ENCODE measurements at regions not wholly inside any gene's neighbourhood (a gene's known extent, or its start where the extent isn't known, plus 50 kb on each side); places are given as distances from the start of the nearest gene placed in this dataset.
"Not testable (repeated sequence)": the region's sequence is repeated elsewhere in the genome, so short reads cannot be mapped to it uniquely, and the experiment has no call there.

- no peak for DNase-seq
Observed at GRCh38 chr6:168255283-168255881, 64.2 kb downstream of the DACT2 start.

GRCh38 chr6:168252267-168252666 lies 67.3 kb downstream of the DACT2 start:
- no peak for DNase-seq

DNA sequence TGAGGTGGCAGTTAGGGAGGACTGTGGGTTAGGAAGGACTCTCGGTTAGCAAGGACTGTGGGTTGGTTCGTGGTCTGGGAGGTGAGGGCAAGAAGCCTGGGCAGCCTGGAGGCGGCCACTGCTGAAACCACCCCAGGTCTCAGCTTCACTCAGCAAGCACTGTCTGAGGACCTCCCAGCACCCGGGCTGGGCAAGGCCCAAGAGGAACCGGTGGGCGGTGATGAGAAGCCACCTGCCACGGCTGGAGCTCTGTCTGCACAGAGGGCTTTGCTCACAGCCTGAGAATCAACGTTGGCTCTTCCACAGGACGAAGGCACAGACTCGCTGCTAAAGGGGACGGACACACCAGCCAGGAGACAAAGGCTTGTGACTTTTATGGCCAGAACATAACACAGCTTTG lies 69.3 kb downstream of the DACT2 start:
- no peak for DNase-seq

DNA sequence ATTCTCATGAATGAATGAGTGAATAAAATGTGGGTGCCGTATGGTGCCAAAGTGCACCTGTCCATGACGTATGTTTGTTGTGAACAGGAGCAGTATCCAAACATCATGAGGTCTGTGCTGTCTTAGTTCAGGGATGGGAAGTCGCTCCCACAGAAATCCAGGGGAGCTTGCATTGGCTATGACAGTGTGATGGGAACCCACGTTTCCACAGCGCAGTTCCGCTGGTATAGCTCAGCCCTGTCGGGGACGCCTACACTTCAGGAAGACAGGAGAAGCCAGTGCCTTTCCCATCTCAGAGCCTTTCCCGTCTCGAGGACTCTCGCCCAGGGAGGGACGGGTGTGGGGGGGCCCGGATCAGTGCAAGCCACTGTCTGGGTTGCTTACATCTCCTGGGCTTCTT lies 69.8 kb downstream of the DACT2 start:
- DNase-seq, result no peak

DNA sequence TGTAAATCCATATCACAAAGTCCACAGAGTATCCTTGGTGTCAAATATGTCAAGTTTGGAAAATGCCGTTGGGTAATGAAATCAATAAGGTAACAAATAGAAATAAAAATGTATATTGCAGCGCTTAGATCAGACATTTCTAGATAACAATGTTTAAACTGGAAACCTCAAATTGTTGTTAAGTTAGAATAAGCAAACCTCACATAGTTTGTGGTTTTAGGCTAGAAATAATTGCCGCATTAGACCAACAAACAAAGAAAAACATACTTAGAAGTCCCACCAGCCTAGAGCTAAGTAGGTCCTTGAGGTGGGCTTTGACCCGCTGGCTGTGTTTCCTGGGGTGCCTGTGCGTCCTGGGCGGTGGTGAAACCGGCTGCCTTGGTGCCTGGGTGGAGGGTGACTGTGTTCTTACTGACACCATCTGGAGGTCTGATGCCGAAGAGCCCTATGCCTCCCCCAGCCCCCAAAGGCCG lies 71.4 kb downstream of the DACT2 start:
- DNase-seq, result no peak

DNA sequence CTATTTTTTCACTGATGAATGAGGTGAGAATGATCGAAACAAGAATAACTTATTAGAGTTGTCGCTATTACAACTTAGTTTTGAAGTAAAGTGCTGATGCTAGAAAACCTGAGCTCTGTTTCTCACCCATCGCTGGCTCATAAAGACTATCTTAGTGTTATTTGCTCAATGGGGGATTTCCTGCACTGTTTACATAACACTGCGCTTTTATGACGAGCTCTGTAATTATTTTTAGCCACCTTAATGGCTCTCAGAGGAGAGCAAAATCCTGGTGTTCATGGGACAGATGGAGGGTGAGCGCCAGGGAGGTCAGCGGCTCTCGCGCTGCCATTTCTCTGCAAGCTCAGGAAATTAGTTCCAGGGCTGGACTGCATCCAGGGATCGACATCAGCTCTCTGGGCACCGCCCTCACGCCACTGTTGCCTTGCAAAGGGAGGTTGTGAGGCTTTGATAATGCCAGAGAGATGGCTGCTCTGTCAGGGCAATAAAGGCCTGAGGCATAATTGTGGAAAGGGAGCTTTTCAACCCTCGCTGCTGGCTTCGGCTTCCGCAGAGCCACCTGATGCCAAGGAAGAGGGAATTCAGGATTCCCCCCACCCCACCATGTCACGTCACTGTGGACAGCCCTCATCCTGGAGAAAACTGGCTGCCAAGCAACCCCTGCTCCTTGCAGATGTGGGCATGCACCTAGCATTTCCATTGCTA lies 72.0 kb downstream of the DACT2 start:
- DNase-seq, result peak; percentile 28

DNA sequence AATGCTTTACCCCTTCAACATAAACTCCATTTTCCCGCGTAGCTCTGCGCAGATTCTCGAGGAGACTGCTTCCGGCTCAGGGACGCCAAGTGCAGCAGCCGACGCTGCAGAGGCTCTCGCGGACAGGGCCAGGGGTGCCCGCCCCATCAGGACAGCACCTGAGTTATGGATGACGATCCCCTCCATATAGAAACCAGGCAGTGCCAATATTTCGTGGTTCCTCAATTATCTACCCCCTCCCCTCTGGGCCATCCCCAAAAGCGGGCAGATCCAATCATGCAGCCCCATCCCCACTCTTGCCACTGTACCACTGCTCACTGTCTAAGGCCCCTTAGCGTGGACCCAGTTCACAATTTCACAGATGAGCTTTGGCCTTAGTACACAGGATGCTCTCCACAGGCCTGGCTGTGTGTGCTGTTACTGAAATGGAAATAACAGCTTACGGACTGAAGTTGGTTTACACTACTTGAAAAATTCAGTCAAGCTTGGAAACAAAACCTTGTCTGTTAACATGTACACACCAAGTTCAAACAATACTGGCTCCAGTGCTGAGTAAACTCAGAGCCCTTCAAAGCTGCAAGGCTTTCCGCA lies 74.5 kb downstream of the DACT2 start:
- DNase-seq, result no peak

DNA sequence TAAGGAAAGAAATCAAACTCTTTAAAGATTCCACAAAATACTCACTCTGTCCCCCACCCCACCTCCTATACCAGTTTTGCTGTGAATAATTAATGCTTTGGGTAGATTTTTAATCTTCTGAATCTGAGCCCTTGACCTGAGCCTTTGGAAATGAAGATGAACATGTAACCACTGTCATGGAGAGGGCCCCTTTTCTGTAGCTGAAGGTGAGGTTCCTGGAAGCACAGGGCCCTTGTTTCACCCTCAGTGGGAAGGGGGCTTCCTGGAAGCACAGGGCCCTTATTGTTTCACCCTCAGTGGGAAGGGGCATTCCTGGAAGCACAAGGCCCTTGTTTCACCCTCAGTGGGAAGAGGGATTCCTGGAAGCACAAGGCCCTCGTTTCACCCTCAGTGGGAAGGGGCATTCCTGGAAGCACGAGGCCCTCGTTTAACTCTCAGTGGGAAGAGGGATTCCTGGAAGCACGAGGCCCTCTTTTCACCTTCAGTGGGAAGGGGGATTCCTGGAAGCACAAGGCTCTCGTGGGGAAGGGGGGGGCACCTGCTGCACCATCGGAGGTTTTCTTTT lies 75.7 kb downstream of the DACT2 start:
- no peak for DNase-seq

DNA sequence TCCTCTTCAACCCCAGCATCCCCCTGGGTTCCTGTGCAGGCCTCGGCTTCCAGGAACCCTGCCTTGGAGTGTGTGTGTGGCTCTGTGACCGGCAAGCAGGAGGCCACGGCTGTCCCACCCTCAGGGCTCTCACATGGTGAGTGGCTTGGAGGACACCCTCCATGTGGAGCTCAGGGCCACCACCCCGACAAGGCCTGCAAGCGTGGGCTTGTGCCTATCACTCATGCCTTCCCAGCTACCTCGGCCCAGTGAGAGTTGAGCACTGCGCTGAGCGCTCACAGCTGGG lies 76.7 kb downstream of the DACT2 start:
- DNase-seq, result no peak

DNA sequence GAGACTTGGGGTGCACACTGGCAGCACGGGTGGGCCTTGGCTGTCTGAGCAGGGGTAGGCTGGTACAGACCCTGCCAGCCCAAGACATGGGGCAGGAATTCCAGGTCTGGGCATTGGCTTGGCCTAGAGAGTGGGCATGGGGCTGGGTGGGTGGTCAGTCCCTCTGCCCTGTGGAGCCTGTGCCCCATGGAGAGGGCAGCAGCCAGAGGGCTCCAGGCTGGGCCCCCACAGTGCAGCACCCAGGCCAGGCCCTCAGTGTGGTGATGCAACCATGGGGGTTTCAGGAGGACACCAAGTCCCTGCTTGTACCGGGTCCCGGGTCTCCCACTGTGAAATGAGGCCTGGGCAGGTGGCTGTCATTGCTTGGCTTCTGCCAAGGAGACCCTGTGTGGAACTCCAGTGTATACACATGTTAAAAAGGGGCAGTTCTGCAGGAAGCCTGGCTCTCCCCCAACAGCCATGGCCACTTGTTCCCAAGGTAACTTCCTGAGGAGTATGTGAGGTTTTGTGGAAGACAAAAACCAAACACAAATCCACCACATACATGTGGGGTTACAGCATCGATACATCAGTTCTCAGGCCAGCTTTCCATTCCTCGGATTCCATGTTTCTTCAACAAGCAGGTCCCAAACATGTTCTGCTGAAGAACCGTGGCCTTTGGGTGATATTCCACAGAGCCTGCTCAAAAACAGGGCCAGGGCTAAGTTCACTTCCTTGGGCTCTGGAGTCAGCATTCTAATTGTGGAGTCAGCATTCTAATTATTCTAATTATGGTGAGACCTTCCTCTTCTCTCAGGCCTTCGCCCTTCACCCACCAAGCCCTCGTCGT lies 77.3 kb downstream of the DACT2 start:
- DNase-seq, result no peak

- no peak for DNase-seq
Observed at GRCh38 chr6:168240160-168240559, 79.4 kb downstream of the DACT2 start.

DNA sequence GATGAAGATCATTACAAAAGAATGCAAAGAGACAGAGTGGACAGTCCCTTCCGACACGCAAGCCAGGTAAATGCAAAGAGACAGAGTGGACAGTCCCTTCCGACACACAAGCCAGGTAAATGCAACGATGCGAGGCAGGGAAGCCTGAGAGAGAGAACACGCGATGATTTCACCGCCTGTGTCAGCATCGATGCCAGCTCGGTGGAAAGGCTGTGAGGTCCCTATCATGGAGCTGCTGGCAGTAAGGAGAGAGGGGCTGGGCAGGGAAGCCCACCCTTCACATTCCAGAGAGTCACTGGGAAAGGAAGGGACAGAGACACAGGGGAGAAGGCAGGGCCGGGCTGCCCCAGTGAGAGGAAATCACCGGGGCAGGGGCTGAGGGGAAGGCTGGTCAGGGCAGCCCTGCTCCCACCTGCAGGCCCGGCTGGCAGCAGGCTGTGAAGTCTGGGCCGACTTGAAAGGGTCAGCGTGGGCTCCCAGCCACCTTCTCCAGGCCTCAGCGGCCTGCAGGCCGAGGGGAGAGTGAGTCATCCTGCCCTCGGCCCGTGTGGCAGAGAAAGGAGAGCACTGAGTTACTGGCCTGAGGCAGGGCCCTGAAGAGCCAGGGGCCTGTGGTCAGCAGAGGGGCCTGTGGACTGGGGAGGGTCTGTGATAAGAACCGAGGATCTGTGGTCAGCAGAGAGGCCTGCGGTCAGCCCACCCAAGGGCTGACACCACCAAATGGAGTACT lies 80.4 kb downstream of the DACT2 start:
- DNase-seq, result no peak

DNA sequence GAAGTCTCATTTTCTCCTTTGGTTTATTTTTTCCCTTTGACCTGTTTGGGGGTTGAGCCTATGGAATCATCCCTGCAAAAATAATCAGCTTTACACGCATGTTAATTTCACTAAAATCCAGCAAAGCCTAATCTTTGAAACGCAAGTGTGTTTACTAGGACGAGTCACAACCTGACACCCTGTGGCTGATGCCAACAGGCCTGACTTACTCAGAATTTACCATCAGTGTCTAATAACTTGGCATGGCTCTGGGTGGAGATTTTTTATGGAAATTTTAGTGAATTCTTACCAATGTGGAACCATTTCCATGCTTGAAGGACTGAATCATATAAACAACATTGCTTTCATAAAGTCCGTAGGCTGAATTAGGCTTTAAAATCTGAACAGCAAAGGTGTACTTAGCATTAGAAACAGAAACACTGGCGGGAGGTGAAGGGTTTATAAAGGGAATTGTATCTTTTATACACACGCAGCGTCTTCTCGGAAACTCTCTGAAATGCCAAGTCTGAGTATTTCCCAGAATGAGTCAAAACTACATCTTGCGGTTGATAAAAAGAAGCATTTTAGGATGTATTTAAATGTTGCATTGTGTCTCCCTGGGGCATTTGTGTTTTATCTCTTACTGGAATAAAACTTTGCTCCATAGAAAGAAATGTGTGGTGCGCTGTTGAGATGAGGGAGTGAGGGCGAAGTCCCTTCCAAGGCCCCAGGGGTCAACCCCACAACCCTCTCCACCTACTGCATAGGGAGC lies 81.2 kb downstream of the DACT2 start:
- no peak for DNase-seq

DNA sequence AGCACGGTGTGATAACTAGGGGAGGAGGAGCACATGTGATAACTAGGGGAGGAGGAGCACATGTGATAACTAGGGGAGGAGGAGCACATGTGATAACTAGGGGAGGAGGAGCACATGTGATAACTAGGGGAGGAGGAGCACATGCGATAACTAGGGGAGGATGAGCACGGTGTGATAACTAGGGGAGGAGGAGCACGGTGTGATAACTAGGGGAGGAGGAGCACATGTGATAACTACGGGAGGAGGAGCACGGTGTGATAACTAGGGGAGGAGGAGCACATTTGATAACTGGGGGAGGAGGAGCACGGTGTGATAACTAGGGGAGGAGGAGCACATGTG lies 85.7 kb downstream of the DACT2 start:
- not testable (repeated sequence) for DNase-seq

DNA sequence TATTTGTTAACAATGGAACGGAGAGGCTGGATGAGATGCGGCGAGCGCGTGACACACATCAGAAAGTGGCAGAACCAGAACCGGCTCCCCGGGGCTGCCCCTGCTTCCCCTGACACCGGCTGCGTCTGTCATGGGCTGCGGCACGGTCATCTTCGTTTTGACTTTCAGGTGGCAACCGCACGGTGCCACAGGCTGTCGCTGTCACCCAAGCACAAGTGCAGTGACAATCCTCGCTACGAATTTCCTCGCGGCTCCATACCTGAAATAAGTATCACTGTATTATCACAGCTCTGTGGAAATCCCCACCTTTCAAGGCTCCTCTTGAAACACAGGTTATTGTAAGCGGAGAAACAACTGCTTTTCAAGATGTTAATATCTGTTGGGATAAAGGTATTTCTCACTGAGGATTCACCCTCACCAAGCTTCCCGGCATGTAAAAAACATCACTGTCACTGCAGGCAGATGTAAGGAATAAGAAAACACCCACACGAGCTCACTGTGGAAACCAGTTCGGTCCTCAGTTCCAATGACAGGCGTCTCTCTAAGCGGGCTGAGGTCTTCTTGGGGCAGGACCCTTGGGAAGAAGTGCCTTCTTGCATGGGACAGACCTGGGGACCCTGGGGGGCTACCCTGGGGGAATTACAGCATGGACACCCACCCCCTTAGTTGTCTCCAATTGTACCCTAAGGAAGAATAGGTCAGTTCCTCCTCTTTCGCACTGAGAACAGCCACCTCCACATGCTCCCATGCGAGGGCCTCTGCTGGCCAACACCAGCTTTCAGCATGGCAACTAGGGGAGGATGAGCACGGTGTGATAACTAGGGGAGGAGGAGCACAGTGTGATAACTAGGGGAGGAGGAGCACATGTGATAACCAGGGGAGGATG lies 86.3 kb downstream of the DACT2 start:
- DNase-seq, result no peak

- DNase-seq, result no peak
Observed at GRCh38 chr6:168232528-168232927, 87.0 kb downstream of the DACT2 start.

- no peak for DNase-seq
Observed at GRCh38 chr6:168232062-168232461, 87.5 kb downstream of the DACT2 start.

- DNase-seq, result no peak
Observed at GRCh38 chr6:168231393-168231957, 88.1 kb downstream of the DACT2 start.

- DNase-seq, result no peak
Observed at GRCh38 chr6:168229368-168229752, 90.2 kb downstream of the DACT2 start.

GRCh38 chr6:168228676-168229367 lies 90.8 kb downstream of the DACT2 start:
- no peak for DNase-seq
